Heart left ventricle (tissue), 16 donors: ENCODE measurements at regions not wholly inside any gene's neighbourhood (a gene's known extent, or its start where the extent isn't known, plus 50 kb on each side); places are given as distances from the start of the nearest gene placed in this dataset.

Experiments used
- ATAC-seq, 4 donors: fragments of 200-7000 bp; cut with Tn5 transposase; one replicate each; pipeline ENCODE4 v1.9.1; 2020 to 2022; ENCODE audit warnings: moderate library complexity in 4 of 4, mild to moderate bottlenecking in 3 of 4, moderate number of reproducible peaks in 1 of 4
- DNase-seq, 5 donors: peaks; one replicate each; pipeline ENCODE4 v3.0.0-alpha.2; 2020
- H3K27ac ChIP-seq, 12 donors: fragments of 200-600 bp; sonication (generic) in 4 of 12; one replicate each; pipeline versions ENCODE4 v1.5.0 to v1.8.0; 2016 to 2022; ENCODE audit warnings: mild to moderate bottlenecking in 2 of 12
- H3K27me3 ChIP-seq, 9 donors: fragments of 200-600 bp; sonication (generic) in 2 of 9; one replicate each; pipeline versions ENCODE4 v1.5.1 to v1.8.0; 2016 to 2022; ENCODE audit warnings: mild to moderate bottlenecking in 3 of 9
- H3K36me3 ChIP-seq, 9 donors: fragments of 200-600 bp; sonication (generic) in 2 of 9; one replicate each; pipeline versions ENCODE4 v1.5.0 to v1.8.0; 2018 to 2022; ENCODE audit warnings: mild to moderate bottlenecking in 2 of 9
- H3K4me1 ChIP-seq, 12 donors: fragments of 200-600 bp; sonication (generic) in 4 of 12; one replicate each; pipeline versions ENCODE4 v1.5.0 to v1.8.0; 2016 to 2022; ENCODE audit warnings: mild to moderate bottlenecking in 3 of 12
- H3K4me3 ChIP-seq, 12 donors: fragments of 200-600 bp; sonication (generic) in 4 of 12; one replicate each; pipeline versions ENCODE4 v1.5.0 to v1.8.0; 2017 to 2022; ENCODE audit warnings: mild to moderate bottlenecking in 9 of 12, moderate library complexity in 4 of 12
- H3K9me3 ChIP-seq, 12 donors: fragments of 200-600 bp; sonication (generic) in 4 of 12; one replicate each; pipeline versions ENCODE4 v1.5.0 to v1.8.0; 2016 to 2022; ENCODE audit warnings: mild to moderate bottlenecking in 1 of 12
- POLR2A ChIP-seq, 2 donors: fragments of 450-650 bp; IDR thresholded peaks; one replicate each; pipeline ENCODE4 v1.6.1; 2017; ENCODE audit warnings: antibody characterized with exemption in 2 of 2, mild to moderate bottlenecking in 2 of 2, moderate library complexity in 2 of 2
- WGBS, 4 donors: extraction: QIAGEN DNeasy Blood & Tissue Kit in 2 of 4; methylation state at CpG; one replicate each; pipeline versions ENCODE4 v1.1.5 to v1.1.7; 2013 to 2018; 5-methylcytosine and 5-hydroxymethylcytosine counted together
- intact Hi-C, 10 donors: fragments of 100-400 bp; cut with DNase I; formaldehyde crosslinking; loops; one replicate each; pipeline versions ENCODE4 v1.11.1 to v1.14.2; 2022
- TF ChIP-seq, protein P1 (sequence below), 12 donors: fragments of 200-600 bp; sonication (generic) in 4 of 12; IDR thresholded peaks; one replicate each; pipeline versions ENCODE4 v1.5.0 to v1.8.0; 2018 to 2022; ENCODE audit warnings: antibody characterized with exemption in 12 of 12, mild to moderate bottlenecking in 5 of 12
- donor health status: ischemic (EF 13 %, LVEDD 7.1; RV severe dilation, severe dysfunction).
- donor health status: healthy with polysubstance abuse.
- donor health status: DM: no; HTN: yes; CAD: no.
- donor health status: DM: no; HTN: no; CAD: no.
- donor health status: ischemic (EF 25% LVEDD 6.9; RV normal size, moderate dysfunction).
- donor health status: ischemic (EF 25% LVEDD 5.7; RV mildly dilated, moderate dysfunction).
- donor health status: healthy.
- donor health status: DM: yes; HTN: yes; CAD: no.
- donor health status: ischemic (EF 35%, LVEDD 5.7; RV mildly dilated, moderate dysfunction).
- donor health status: nonischemic (EF 11% LVEDD 7.7; RV severe dilation, severe dysfunction).
- donor health status: DM: yes; HTN: yes; CAD: no.
- donor health status: PGD.
- donor health status: ischemic (EF 29% LVEDD 5.4; RV normal size, mild dysfunction).
- donor health status: nonischemic (EF 23%, LVEDD 6.1; RV moderate dilation, normal function).

DNA sequence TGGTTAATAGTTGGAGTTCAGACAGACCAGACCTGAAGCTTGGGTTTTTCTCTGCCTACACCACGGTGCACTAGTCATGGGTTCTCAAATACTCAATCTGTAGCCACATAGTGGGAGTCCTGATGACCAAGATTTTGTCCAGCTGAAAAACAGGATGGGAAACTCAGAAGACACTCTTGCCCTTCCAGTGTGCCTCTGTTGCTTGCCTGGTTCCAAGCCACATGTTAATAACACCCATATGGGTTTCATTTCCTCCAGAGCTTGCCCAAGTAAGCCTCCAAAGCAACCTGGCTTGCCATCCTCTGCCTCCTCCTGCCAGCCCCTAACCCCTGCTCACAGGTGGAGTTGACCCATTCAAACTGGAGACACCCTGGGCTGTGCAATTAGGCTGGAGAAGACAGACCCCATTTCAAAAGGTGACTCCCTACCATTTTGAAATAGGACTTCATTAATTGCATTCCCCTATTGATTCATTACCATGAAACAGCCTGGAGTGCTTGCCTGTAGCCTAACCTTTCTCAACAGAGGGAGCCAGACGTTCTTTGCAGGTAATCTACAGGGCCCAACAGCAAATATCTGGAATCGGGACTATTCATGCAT is 108.0 kb upstream of the HABP2 start:
- Histone ChIP-seq H3K36me3 (no peaks in the 10 kb centered on the region), H3K9me3 (no peaks in the 10 kb centered on the region), H3K27ac (no peak overlapping the region), H3K27me3 (peaks cover 0 to 5% (median 0%) of the 10 kb centered on the region in 9 donors), H3K4me1 (peaks cover 0 to 8% (median 0%) of the 10 kb centered on the region in 12 donors), H3K4me3 (no peak overlapping the region)
- ATAC-seq (no peak), DNase-seq (no peak)
- TF ChIP-seq, protein P1, sequence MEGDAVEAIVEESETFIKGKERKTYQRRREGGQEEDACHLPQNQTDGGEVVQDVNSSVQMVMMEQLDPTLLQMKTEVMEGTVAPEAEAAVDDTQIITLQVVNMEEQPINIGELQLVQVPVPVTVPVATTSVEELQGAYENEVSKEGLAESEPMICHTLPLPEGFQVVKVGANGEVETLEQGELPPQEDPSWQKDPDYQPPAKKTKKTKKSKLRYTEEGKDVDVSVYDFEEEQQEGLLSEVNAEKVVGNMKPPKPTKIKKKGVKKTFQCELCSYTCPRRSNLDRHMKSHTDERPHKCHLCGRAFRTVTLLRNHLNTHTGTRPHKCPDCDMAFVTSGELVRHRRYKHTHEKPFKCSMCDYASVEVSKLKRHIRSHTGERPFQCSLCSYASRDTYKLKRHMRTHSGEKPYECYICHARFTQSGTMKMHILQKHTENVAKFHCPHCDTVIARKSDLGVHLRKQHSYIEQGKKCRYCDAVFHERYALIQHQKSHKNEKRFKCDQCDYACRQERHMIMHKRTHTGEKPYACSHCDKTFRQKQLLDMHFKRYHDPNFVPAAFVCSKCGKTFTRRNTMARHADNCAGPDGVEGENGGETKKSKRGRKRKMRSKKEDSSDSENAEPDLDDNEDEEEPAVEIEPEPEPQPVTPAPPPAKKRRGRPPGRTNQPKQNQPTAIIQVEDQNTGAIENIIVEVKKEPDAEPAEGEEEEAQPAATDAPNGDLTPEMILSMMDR (IDR thresholded peaks at IDR 0.05) = no peak
- TF ChIP-seq POLR2A (IDR thresholded peaks at IDR 0.05) = no peak
- 80 to 90% (median 84%) methylated on average over 3 of the region's 3 CpGs for WGBS, 4 donors
- intact Hi-C loops = no loop called here

DNA sequence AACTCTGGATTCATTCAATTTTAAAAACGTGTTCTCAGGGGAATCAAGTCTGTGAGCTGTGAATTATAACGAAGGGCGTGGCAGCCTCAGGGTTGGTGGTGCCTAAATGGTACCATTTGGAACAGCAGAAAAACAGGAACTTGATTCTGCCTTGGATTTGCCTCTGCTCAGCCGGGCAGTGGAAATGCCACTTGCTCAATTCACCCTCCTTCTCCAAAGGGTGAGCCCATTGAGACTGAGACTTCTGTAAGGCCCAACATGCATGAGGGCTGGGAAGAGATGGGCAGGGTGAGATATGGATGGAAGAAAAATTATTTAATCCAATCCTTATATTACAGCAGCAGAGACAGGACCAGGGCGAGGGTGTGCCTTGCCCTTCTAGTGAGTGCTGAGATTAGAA is 107.1 kb upstream of the HABP2 start:
- intact Hi-C loops = no loop called here
- no peak overlapping the region for H3K27ac ChIP-seq
- TF ChIP-seq, protein P1 (IDR thresholded peaks at IDR 0.05) = no peak
- TF ChIP-seq POLR2A (IDR thresholded peaks at IDR 0.05) = no peak
- ATAC-seq (no peak), DNase-seq (no peak)
- no peak overlapping the region for H3K4me3 ChIP-seq
- peaks cover 0 to 5% (median 0%) of the 10 kb centered on the region in 9 donors for H3K27me3 ChIP-seq
- peaks cover 0 to 8% (median 0%) of the 10 kb centered on the region in 12 donors for H3K4me1 ChIP-seq
- no peaks in the 10 kb centered on the region for H3K36me3 ChIP-seq
- no peaks in the 10 kb centered on the region for H3K9me3 ChIP-seq
- 82 to 86% (median 82%) methylated on average over 5 of the region's 5 CpGs for WGBS, 4 donors

DNA sequence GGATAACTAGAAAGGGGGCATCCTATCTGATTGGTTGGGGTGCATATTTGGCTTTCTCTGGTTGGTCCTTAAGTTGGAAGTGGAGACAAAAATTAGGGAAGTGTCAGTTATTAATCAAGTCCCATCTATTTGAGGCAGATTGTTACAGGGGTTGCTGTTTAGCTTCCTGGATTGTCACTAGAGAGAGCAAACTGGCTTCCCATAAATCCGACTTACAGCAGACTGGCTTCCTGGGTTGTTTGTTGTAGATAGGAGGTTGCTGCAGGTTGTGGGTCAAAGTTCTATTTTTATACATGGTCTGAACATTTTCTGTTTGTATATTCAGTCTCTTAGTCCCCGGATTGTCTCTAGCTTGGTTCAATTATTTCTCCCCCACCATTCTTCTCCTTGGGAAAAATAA is 106.1 kb upstream of the HABP2 start:
- no peak for DNase-seq
- Histone ChIP-seq H3K4me3 (no peak overlapping the region), H3K9me3 (no peaks in the 10 kb centered on the region), H3K36me3 (no peaks in the 10 kb centered on the region), H3K4me1 (peaks cover 0 to 8% (median 0%) of the 10 kb centered on the region in 12 donors), H3K27ac (no peak overlapping the region), H3K27me3 (peaks cover 0 to 9% (median 0%) of the 10 kb centered on the region in 9 donors)
- no peak for TF ChIP-seq POLR2A (IDR thresholded peaks at IDR 0.05)
- TF ChIP-seq, protein P1 (IDR thresholded peaks at IDR 0.05) = no peak
- intact Hi-C loops = no loop called here
- 55 to 62% (median 58%) methylated on average over 2 of the region's 2 CpGs for WGBS, 4 donors
- no peak for ATAC-seq

DNA sequence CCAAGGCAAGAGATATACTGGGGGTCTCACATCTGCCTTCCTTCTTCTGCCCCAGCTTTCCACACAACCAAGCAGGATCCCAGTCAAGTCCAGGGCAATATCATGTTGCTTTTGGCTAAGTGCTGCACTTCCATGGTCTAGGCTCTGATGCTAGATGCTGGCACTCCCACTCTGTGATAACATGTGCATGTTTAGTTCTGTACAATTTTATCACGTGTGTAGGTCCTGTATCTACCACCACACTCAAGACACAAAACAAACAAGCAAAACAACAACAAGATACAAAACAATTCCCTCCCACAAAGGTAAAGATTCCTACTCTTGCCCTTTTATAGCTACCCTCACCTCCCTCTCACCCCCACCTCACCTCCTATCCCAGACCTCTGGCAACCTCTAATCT is 105.6 kb upstream of the HABP2 start:
- H3K36me3 ChIP-seq = no peaks in the 10 kb centered on the region
- DNase-seq (no peak), ATAC-seq (no peak)
- peaks cover 0 to 9% (median 0%) of the 10 kb centered on the region in 9 donors for H3K27me3 ChIP-seq
- peaks cover 0 to 8% (median 0%) of the 10 kb centered on the region in 12 donors for H3K4me1 ChIP-seq
- TF ChIP-seq, protein P1 (IDR thresholded peaks at IDR 0.05) = no peak
- no peak for TF ChIP-seq POLR2A (IDR thresholded peaks at IDR 0.05)
- H3K9me3 ChIP-seq = no peaks in the 10 kb centered on the region
- no peak overlapping the region for H3K27ac ChIP-seq
- H3K4me3 ChIP-seq = no peak overlapping the region
- intact Hi-C loops = no loop called here
- 38 to 70% (median 59%) methylated on average over 1 of the region's 1 CpG for WGBS, 4 donors
